GM19455 (cell line): ENCODE measurements at regions not wholly inside any gene's neighbourhood (a gene's known extent, or its start where the extent isn't known, plus 50 kb on each side); places are given as distances from the start of the nearest gene placed in this dataset.
A peak's percentile ranks its signal among the peaks of the same experiment; 100 is the strongest.
"Not testable (repeated sequence)": the region's sequence is repeated elsewhere in the genome, so short reads cannot be mapped to it uniquely, and the experiment has no call there.

Experiments
- ATAC-seq: cut with Tn5 transposase; IDR thresholded peaks from one replicate; pipeline ENCODE4 v1.9.1; 2021; ENCODE audit not compliant: unreplicated experiment

DNA sequence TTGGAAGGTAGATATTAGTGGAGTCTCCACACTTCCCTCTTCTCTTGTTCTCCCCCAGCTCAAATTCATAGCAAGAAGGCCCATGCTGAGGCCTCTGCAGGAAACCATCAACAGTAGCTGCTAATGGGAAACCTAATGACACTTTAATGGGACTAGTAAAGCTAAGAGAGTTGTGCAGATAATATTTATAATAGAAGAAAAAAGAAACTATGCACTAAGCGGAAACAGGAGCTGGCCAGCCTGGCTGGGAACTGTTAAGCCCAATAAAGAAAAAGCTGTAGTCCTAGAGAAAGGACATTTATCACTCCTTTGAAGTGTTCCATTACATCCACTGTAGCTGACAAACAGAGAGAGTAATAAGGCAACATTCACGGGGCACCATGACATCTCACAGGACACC is 229.6 kb downstream of the IGSF11 start:
- ATAC-seq = no peak

DNA sequence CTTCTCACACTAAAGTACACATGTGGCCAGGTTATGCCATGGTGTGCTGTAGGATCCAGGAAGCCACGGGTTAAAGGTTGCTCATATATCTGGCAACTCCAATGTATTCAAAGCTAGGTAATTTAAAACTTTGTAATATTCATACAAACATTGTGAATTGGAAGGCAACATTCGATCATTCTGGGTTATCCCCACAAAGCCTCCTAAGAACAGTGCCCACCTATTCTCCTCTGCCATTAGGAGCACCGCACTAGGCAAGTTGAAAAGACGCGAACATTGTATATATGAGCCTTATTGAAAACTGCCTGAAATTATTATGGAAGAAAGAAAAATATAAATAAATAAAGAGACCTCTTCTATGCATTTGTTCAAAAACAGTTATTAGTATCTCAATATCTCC is 228.2 kb downstream of the IGSF11 start:
- ATAC-seq = no peak

DNA sequence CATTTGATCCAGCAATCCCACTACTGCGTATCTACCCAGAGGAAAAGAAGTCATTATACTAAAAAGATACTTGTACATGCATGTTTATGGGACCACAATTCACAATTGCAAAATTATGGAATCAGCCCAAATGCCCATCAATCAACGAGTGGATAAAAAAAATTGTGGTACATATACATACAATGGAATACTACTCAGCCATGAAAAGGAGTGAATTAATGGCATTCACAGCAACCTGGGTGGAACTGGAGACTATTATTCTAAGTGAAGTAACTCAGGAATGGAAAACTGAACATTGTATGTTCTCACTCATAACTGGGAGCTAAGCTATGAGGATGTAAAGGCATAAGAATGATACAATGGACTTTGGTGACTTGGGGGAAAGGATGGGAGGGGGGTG is 227.3 kb downstream of the IGSF11 start:
- not testable (repeated sequence) for ATAC-seq

DNA sequence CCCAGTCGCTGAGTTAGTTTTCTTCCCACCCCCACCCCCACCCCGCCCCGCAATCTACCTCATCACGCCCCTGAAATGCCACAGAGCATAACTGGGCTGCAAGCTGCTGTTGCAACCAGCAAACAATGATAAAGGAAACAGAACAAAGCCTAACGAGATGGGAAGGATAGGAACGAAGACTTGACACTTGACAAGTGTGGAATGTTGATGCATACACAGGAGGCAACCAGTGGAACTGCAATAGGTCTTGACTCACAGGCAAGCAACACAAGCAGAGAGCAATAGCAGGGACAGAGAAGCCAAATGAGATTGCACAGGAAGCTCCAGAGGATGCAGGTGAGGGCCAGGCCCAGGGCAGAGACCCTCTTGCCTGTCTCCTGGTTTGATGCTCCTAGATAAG is 225.9 kb downstream of the IGSF11 start:
- ATAC-seq = no peak

DNA sequence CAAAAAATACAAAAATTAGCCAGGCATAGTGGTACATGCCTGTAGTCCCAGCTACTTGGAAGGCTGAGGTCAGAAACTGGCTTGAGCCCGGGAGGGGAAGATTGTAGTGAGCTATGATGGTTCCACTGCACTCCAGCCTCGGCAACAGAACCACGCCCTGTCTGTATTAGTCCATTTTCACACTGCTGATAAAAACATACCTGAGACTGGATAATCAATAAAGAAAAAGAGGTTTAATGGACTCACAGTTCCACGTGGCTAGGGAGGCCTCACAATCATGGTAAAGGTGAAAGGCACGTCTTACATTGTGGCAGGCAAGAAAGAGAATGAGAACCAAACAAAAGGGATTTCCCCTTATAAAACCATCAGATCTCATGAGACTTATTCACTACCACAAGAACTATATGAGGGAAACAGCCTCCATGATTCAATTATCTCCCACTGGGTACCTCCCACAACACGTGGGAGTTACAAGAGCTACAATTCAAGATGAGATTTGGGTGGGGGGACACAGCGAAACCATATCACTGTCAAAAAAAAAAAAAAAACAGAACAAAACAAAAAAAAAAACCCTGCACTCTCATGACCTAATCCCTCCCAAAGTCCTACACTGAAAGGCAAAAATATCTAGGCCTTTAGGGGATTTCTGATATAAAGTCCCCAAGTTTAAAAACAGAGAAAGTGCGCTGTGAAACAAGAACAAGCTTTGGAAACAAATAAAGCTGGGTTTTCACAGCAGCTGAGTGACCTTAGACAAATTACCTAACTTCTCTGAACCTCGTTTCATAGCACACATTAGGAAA is 224.7 kb downstream of the IGSF11 start:
- peak; percentile 25 for ATAC-seq

DNA sequence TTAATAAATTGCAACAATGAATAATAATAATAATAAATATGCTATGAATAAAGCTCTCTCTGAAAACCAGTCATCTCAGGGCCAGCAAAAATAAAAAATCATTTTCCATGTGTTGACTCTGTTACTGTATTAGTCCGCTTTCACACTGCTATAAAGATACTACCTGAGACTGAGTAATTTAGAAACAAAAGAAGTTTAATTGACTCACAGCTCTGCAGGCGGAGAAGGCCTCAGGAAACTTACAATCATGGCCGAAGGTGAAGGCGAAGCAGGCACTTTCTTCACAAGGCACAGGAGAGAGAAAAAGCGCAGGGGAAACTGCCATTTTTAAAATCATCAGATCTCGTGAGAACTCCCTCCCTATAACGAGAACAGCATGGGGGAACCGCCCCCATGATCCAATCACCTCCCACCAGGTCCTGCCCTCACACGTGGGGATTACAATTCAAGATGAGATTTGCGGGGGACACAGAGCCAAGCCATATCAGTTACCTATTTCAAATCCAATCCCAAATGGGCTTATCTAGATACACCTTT is 224.1 kb downstream of the IGSF11 start:
- peak; percentile 56 for ATAC-seq

DNA sequence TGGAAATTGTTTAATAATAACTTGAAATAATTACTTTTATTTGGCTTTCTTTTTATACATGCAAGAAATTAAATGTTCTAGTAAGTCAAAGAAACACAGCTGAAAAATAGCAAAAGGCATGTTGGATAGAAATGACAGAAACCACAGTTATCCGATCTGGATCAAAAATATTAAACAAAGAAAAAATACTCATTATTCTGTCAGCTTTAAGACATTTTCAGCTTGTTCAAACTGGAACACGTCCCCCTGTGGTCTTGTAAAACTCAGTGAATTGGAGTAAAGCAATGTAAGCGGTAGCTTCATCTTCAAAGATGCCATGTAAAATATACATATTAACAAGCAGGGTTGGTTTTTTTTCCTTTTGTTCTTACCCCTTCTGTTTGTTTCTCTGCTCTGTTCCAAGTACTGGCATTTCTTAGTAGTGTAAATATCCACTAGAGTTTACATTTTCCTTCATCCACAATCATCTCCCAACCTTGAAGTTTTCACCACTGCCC is 223.4 kb downstream of the IGSF11 start:
- no peak for ATAC-seq

DNA sequence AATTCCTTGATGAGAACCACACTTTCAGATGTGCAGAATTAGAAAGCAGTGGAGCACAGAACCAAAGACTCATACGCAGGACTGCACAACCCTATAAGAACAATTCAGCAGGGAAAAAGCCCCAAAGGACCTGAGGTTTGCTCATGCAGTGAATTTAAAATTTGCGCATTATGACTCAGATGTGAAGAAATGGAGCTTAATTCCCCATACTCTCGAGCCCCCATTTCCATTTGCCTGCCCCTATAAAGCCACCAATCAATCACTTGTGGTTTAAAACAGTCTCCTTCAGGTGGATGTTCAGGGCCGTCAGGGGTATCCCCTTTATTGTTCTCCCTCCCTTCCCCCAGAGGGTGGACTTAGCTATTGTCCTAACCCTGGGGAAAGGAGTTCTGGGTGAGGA is 221.2 kb downstream of the IGSF11 start:
- no peak for ATAC-seq

DNA sequence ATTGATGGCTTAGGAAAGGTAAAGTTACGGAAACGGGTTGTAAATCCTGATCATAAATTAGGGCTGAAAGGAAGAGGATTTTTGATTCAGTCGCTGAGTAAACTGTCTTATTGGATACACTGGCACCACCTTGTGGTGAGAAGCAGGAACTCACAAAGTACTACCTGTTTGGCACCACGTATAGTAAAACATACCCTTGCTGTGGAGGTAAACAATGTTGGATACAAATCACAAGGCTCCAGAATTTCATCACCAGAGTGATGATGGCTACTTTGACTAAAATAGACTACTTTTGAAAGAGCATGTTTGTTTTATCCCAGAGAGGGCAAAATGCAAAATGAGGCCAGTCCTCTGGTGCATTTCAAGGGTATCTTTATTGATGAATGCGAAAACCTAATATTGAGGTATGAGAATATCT is 216.9 kb downstream of the IGSF11 start:
- peak; percentile 90 for ATAC-seq

DNA sequence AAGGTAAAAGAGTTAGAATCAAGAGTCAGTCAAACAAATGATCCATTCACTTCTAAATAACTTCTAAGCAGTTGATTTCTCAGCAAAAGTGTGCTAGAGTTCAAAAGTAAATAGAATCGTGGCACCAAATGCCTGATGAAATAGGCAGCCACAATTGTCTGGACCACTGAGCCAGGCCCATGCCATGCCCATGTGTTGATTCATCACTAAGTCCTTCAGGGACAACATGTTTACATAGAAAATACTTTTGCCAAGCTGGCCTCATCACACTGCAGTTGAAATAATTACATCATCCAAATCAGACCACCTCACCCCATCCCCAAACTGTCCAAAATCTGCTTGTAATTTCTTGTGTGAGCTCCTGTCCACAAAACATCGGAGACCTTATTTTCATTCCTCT is 216.3 kb downstream of the IGSF11 start:
- no peak for ATAC-seq

DNA sequence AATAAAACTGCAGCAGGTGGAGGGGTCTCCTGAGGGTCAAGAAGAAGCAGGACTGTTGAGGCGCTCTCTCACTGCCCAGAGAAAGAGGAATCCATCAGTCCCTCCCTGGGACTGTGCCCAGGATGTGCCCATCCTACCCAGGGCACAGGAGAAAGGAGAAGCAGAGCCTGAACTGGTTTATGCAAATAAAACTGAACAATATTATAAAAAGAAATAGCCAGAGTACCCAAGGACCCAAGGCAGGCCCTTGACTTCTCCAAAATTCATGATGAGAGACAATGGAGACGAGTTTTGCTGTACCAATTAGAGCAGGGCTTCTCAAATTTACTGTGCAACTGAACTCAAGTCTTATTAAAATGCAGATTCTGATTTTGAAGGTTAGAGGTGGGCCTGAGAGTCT is 211.0 kb downstream of the IGSF11 start:
- ATAC-seq = no peak

DNA sequence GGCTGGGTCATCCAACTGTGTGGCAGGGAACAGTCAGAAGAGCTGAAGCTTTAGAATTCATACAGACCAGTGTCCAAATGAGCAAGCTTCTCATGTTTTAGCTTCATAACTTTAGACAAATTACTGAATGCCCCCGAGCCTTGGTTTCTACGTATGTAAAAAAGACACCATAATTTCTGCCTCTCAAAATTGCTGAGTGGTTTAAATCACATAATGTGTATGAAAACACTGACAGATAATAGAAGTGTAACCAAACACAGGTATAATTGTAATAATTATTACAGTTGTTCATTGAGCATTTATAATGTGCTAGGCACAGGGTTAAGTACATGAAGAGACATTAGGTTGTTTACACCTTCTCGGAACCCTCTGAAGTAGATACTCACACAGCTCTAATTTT is 207.2 kb downstream of the IGSF11 start:
- ATAC-seq = no peak

DNA sequence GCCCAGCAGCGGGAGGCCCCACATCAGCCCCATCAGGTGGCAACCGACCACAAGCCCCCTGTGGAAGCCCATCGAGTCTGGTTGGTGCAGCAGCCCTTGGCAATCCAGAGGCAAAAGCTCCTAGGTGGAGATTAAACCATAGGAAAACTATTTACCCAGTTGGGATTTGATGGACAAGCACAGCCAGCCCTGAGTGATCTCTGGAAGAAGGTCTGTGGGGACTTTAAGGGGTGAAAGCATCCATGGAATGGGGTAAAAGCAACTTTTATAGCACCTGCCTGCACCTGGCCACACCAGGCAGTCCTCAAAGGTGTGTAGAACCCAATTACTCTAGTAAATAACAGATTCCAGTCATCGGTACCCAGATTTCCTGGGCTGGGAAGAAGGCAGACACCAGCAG is 206.3 kb downstream of the IGSF11 start:
- ATAC-seq = no peak

DNA sequence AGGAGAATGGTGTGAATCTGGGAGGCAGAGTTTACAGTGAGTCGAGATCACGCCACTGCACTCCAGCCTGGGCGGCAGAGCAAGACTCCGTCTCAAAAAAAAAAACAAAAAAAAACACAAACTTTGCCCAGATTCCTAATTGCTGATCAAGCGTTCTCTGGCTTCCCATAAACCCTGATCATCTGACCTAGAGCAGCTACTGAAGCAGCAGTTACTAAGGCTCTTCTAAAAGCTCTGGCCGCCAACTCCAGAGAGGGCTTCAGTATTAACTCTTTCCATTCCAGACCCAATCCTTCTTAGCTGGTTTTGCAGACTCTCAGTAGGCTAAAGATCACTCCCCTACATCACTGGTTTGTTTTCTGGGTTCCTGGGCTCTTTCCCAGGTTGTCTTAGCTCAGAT is 201.6 kb downstream of the IGSF11 start:
- no peak for ATAC-seq

DNA sequence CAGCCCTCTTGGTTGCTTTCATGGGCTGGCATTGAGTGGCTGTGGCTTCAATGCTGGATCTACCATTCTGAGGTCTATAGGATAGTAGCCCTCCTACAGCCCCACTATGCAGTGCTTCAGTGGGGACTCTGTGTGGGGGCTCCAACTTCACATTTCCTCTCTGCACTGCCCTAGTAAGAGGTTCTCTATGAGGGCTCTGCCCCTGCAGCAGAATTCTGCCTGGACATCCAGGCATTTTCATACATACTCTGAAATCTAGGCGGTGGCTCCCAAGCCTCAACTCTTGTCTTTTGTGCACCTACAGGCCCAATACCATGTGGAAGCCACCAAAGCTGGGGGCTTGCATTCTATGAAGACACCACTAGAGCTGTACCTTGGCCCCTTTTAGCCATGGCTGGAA is 195.8 kb downstream of the IGSF11 start:
- no peak for ATAC-seq

DNA sequence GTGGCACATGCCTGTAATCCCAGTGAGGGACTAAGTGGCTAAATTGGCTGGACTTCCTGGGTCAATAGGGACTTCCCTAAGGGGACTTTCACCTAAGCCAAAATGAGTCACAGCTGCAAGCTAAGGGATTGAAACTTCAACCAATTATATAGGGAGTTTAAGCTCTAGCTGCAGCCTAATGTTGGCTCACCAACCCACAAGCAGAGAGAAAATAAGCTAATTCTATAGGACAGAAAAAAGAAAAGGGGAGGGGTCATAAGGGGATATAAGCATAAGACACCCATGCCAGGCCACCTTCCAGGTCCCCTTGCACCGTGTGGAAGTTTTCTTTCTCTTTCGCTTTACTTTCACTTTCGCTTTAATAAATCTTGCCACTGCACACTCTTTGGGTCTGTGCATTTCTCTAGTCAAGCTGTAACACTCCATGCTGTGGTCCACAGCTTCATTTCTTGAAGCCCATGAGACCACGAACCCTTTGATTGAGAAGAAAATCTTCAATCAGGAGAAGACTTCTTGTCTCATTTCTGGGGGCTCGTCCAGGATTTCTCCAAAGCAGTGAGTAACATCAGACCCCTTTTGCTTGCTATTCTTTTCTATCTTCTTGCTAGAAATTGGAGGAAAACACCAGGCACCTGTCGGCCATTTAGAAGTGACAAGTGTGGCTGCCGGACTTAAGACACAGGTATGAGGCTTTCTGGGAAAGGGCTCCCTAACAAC is 192.3 kb downstream of the IGSF11 start:
- ATAC-seq = no peak

DNA sequence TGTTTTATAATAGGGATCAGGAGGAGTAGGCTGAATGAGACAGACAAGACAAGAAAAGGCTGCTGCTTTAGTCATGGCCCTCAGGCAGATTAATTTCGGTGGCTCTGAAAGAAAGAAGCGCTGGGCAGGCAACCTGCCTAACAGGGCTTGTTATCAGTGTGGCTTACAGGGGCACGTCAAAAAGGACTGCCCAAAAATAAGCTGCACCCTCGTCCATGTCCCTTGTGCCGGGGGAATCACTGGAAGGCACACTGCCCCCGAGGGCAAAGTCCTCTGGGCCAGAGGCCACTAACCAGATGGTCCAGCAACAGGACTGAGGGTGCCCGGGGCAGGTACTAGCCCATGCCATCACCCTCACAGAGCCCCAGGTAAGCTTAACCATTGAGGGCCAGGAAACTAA is 188.5 kb downstream of the IGSF11 start:
- no peak for ATAC-seq
